ENCODE measurements at regions not wholly inside any gene's neighbourhood (a gene's known extent, or its start where the extent isn't known, plus 50 kb on each side); places are given as distances from the start of the nearest gene placed in this dataset.

DNA sequence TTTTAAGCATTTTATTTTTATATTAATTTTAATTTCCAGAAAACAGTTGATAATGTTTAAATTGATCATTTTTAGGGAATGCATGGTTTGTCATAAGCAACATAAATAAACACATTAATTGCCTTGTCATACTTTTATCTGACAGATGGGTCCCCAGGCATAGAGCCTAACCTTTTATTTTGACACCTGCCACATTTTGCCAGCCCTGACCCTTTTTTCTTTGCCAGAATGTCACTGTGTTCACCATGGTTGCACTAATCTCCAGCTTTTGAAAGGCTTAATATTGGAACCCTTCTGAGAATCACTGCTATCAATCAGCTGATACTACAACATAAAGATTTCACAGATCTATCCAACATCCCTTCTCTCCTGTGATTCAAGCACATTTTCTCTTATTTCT, 56.0 kb upstream of the DPYD start:
- TF ChIP-seq EP300 (IDR thresholded peaks at IDR 0.05; ENCODE audit: borderline replicate concordance), result no peak
- TF ChIP-seq CREB1 (IDR thresholded peaks at IDR 0.05; ENCODE audit: low read depth), result no peak
- TF ChIP-seq YY1 (IDR thresholded peaks at IDR 0.05; ENCODE audit: low read depth), result no peak
- TF ChIP-seq TAF1 (IDR thresholded peaks at IDR 0.05; ENCODE audit: low read depth), result no peak
- TF ChIP-seq, protein P1, sequence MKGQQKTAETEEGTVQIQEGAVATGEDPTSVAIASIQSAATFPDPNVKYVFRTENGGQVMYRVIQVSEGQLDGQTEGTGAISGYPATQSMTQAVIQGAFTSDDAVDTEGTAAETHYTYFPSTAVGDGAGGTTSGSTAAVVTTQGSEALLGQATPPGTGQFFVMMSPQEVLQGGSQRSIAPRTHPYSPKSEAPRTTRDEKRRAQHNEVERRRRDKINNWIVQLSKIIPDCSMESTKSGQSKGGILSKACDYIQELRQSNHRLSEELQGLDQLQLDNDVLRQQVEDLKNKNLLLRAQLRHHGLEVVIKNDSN (IDR thresholded peaks at IDR 0.05), result no peak
- no peak for TF ChIP-seq EGR1 (IDR thresholded peaks at IDR 0.05)
- TF ChIP-seq, protein P2, sequence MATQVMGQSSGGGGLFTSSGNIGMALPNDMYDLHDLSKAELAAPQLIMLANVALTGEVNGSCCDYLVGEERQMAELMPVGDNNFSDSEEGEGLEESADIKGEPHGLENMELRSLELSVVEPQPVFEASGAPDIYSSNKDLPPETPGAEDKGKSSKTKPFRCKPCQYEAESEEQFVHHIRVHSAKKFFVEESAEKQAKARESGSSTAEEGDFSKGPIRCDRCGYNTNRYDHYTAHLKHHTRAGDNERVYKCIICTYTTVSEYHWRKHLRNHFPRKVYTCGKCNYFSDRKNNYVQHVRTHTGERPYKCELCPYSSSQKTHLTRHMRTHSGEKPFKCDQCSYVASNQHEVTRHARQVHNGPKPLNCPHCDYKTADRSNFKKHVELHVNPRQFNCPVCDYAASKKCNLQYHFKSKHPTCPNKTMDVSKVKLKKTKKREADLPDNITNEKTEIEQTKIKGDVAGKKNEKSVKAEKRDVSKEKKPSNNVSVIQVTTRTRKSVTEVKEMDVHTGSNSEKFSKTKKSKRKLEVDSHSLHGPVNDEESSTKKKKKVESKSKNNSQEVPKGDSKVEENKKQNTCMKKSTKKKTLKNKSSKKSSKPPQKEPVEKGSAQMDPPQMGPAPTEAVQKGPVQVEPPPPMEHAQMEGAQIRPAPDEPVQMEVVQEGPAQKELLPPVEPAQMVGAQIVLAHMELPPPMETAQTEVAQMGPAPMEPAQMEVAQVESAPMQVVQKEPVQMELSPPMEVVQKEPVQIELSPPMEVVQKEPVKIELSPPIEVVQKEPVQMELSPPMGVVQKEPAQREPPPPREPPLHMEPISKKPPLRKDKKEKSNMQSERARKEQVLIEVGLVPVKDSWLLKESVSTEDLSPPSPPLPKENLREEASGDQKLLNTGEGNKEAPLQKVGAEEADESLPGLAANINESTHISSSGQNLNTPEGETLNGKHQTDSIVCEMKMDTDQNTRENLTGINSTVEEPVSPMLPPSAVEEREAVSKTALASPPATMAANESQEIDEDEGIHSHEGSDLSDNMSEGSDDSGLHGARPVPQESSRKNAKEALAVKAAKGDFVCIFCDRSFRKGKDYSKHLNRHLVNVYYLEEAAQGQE (IDR thresholded peaks at IDR 0.05; ENCODE audit: low read depth), result no peak
- TF ChIP-seq CEBPB (IDR thresholded peaks at IDR 0.05), result no peak
- TF ChIP-seq, protein P3, sequence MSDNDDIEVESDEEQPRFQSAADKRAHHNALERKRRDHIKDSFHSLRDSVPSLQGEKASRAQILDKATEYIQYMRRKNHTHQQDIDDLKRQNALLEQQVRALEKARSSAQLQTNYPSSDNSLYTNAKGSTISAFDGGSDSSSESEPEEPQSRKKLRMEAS (IDR thresholded peaks at IDR 0.05), result no peak
- no peak for TF ChIP-seq RAD21 (IDR thresholded peaks at IDR 0.05; ENCODE audit: low read depth)
- TF ChIP-seq TCF12 (IDR thresholded peaks at IDR 0.05; ENCODE audit: low read depth), result no peak
- TF ChIP-seq NFIC (IDR thresholded peaks at IDR 0.05), result no peak
- no peak for TF ChIP-seq TEAD4 (IDR thresholded peaks at IDR 0.05)

Data from Ishikawa (cell line).